Hematopoietic multipotent progenitor cell (in vitro differentiated cells): ENCODE measurements at regions not wholly inside any gene's neighbourhood (a gene's known extent, or its start where the extent isn't known, plus 50 kb on each side); places are given as distances from the start of the nearest gene placed in this dataset.

Experiments used
- DNase-seq, 3 donors: peaks; one replicate each; pipeline ENCODE4 v3.0.0-alpha.2; 2011 to 2015; ENCODE audit warnings: low read depth in 2 of 3, low spot score in 2 of 3

- no peak for DNase-seq
Observed at GRCh38 chr18:73923866-73924265, 223.8 kb downstream of the FBXO15 start.

DNA sequence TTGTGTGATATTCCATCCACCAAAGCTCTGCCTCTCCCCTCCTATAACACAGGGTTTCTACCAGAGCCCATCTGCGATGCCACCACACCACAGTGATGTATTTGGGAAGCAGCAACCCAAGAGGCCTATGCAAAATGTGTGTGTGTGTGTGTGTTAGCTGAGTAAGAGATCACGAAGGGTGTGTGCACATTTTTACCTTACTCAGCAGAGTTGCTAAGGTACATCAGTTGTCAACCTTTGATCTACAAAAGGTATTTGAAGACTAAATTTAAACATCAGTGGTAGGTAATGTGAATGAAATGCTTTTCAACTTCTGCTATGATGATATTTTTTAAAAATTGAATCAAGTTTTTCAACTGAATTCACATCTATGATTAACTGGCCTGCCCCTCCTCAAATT is 227.6 kb downstream of the FBXO15 start:
- DNase-seq, result no peak

DNA sequence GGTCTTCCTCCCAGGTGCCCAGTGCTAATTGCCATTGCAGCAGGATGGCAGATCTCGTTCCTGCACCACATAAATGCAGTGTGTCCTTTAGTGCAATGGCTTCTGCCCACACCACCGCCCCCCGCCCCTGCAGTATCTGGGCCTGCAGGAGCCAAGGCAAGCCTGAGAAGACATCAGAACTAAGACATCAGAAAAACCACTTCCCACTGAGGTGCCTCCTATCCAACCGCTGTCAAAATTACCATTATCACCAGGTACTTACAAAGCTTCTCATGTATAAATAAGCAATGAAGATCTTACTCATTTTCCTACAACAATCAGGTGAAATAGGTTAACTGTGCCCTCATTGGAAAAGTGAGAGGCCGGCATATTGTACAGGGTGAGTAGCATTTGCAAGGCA is 228.8 kb downstream of the FBXO15 start:
- no peak for DNase-seq

DNA sequence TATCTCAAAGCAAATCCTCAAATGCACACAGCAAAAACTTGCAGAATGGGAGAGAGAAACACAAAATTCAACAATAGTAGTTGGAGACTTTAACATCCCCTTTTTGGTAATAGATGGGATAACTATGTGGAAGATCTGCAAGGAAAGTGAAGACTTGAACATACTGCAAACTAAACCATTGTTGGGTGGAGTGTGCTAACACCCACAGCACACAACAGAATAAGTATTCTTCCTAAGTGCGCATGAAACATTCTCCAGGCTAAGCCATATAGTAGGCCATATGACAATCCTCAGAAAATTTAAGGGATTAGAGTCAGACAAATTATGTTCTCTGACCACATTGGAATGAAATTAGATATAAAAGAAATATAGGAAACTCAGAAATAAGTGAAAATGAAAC is 230.6 kb downstream of the FBXO15 start:
- no peak for DNase-seq

GRCh38 chr18:73913505-73913904 is 234.1 kb downstream of the FBXO15 start:
- no peak for DNase-seq

GRCh38 chr18:73908323-73908722 is 239.3 kb downstream of the FBXO15 start:
- DNase-seq, result peak in 1 of 3 donors; percentile 3

- no peak for DNase-seq
Observed at GRCh38 chr18:73901566-73901965, 246.1 kb downstream of the FBXO15 start.

- no peak for DNase-seq
Observed at GRCh38 chr18:73901151-73901550, 246.5 kb downstream of the FBXO15 start.

DNA sequence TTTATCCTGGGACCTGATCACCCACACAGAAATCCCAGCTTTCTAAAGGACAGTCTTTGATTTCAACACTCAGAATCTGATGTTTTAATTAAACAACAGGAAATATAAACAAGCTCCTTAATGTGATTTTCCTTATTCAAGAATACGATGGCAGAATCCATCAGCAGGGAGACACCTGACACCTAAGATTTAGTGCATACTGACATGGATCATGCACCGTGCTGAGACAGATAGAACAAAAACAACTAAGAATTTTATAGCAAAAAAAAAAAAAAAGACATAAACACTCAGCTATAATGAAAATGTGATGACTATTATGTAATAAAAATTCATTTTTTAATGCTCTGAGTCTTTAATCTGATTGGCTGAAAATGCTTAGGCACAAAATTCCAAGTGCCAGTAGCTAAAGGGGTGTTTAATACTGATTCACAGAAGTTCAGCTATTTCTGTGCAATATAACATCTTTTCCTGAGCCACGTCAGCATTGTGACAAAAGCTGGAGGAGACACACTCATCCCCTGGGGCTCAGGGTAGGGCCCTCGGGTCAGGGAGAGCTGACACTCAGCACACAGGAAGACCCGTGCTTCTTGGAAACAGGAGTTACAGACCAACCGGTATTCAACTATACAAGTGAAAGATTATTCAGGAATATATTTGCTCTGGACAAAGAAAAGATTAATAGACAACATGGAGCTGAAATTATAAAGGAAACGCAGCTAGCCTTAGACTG is 247.4 kb downstream of the FBXO15 start:
- DNase-seq, result no peak

DNA sequence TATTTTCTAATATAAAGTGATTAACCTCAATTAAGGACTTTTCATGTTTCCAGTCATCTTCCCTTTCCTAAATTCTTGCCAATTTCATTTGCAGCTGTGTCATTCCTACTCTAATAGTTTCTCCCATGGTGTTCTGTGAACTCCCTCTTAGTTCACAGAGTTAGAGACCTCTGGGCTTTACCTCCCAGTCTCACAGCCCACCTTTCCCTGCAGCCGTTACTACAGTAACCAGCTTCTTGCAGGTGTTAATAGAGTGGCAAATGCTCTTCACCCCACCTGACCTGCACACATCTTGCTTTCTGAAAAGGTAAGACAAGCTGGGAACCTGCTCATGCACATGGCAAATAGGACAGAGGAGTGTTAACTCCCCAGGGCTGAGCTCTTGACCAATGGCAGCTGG is 250.1 kb downstream of the FBXO15 start:
- DNase-seq, result no peak

DNA sequence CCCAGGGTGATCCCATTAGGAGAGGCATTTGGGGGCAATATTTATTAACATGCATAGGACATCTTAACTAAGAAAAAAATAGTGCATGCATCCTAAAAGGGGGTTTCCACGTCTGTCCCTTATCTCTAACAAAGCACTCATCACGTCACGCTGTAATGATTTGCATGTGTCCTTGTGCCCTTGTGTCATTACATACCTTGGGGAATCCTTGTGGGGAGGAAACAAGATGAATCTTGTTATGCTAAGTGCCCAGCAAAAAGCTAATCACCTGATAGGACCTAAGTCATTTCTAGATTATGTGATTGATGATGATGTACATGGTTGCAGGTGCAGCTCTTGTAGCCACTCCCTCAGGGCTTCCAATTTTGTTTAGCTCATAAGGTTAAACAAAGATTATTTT is 250.9 kb downstream of the FBXO15 start:
- no peak for DNase-seq

- DNase-seq, result no peak
Observed at GRCh38 chr18:73895701-73896100, 251.9 kb downstream of the FBXO15 start.

- no peak for DNase-seq
Observed at GRCh38 chr18:73893880-73894279, 253.8 kb downstream of the FBXO15 start.

- no peak for DNase-seq
Observed at GRCh38 chr18:73891572-73892421, 255.8 kb downstream of the FBXO15 start.

DNA sequence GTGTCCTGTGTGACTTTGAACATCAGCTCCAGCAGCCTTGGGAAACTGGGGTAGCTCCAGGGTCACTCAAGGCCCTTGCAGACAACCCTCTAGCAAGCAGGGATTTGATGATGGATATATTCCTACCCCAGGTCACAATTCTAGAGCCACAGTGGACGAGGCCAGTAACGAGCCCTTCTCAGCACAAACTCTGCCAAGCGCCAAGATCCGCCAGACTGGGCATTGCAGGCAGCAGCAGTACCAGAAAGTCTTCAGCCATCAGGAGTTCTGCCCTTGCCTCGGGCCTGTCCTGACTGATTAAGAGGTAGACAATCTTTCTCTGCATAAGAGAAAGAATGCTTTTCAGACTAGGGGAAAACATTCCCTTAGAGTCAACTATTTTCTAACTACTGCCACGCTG is 259.1 kb downstream of the FBXO15 start:
- DNase-seq, result no peak

GRCh38 chr18:73887801-73888200 is 259.8 kb downstream of the FBXO15 start:
- DNase-seq, result no peak

GRCh38 chr18:73884868-73885267 is 262.8 kb downstream of the FBXO15 start:
- no peak for DNase-seq

DNA sequence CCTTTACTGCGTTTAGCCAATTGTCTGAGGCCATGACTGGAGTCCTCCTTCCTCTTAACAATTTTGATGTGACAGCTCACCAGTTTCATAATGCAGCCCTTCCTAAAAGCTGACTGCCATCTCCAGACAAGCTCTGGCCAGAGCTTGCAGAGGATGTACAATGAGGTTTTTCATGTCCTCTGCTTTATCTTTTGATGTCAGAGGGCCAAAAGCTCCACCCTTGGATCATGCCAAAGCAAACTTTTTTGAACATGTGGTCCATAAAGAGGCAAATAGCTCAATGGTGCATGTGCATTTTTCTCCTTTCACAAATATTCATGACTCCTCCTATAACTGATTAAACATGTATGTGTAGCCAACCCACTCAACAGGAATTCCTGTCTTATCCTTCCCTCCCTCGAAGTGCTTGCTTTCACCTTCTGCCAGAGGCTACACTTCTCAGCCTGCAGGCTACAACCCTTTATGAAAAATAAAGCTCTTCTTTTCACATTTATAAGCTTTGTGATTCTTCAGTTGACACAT is 266.2 kb downstream of the FBXO15 start:
- DNase-seq, result no peak

GRCh38 chr18:73880387-73880786 is 267.2 kb downstream of the FBXO15 start:
- DNase-seq, result no peak

- no peak for DNase-seq
Observed at GRCh38 chr18:73879766-73880165, 267.9 kb downstream of the FBXO15 start.

GRCh38 chr18:73879328-73879727 is 268.3 kb downstream of the FBXO15 start:
- no peak for DNase-seq

DNA sequence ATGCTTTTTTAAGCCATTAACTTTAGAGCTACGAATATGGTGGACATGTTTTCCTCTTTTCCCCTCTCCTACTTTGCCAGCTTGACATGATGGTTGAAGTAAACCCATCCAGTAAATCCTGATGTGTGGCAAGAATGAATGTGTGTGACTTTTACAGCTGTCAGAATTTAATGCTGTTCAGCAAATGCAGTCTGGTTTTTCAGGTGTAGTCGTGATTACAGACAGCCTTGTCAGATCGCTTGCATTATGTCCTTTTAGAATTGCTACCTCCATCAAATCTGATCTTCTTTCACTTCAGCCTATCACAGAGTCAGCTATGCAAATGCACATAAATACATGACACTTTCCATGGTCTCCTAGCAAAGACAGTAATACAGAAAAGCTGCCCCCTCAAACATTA is 278.5 kb downstream of the FBXO15 start:
- DNase-seq, result no peak
